H1 (cell line): ENCODE measurements at regions not wholly inside any gene's neighbourhood (a gene's known extent, or its start where the extent isn't known, plus 50 kb on each side); places are given as distances from the start of the nearest gene placed in this dataset.

Experiments used
- FOSL1 ChIP-seq: IDR thresholded peaks from 2 replicates; pipeline ENCODE4 v1.6.1; 2011; ENCODE audit warnings: mild to moderate bottlenecking, low read depth, low read length, moderate library complexity; ENCODE audit not compliant: insufficient read depth
- RAD21 ChIP-seq, 2 experiments: IDR thresholded peaks in 1 of 2; conservative IDR thresholded peaks in 1 of 2; 2 replicates each; pipeline ENCODE4 v1.6.1; 2011; ENCODE audit warnings: low read depth in 2 of 2, low read length in 2 of 2, improper control_type of control experiment in 1 of 2, inconsistent platforms in 1 of 2, mild to moderate bottlenecking in 1 of 2, moderate library complexity in 1 of 2
- SP1 ChIP-seq: IDR thresholded peaks from 2 replicates; pipeline ENCODE4 v1.6.1; 2011; ENCODE audit warnings: low read depth, low read length
- TF ChIP-seq, protein P1 (sequence below): fragments of 300-600 bp; sonication (generic); IDR thresholded peaks from 2 replicates; pipeline ENCODE4 v1.7.1; 2012; ENCODE audit warnings: low read length, moderate library complexity, mild to moderate bottlenecking, inconsistent platforms; ENCODE audit not compliant: insufficient replicate concordance
- TF ChIP-seq, protein P2 (sequence below): IDR thresholded peaks from 2 replicates; pipeline ENCODE4 v1.6.1; 2012; ENCODE audit warnings: inconsistent platforms

DNA sequence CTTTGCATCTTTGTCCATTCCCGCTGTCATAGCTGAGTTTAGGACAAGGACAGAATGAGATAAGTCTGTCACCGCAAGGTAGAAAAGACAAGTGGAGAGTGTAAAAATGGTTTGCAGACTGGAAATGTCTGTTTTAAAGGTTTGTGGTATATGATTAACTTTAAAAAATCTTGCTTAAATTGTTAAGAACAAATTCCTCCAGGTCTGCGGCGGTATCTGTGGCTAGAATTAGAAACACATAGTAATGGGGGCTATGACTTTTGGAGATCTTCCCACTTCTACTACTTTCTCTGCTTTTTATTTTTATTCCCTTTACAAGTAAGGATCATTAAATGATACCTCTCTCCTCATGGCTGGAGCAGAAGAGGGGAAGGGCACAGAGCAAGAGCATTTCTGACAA is 92.2 kb downstream of the MID1IP1 start (continued):
- TF ChIP-seq, protein P1, sequence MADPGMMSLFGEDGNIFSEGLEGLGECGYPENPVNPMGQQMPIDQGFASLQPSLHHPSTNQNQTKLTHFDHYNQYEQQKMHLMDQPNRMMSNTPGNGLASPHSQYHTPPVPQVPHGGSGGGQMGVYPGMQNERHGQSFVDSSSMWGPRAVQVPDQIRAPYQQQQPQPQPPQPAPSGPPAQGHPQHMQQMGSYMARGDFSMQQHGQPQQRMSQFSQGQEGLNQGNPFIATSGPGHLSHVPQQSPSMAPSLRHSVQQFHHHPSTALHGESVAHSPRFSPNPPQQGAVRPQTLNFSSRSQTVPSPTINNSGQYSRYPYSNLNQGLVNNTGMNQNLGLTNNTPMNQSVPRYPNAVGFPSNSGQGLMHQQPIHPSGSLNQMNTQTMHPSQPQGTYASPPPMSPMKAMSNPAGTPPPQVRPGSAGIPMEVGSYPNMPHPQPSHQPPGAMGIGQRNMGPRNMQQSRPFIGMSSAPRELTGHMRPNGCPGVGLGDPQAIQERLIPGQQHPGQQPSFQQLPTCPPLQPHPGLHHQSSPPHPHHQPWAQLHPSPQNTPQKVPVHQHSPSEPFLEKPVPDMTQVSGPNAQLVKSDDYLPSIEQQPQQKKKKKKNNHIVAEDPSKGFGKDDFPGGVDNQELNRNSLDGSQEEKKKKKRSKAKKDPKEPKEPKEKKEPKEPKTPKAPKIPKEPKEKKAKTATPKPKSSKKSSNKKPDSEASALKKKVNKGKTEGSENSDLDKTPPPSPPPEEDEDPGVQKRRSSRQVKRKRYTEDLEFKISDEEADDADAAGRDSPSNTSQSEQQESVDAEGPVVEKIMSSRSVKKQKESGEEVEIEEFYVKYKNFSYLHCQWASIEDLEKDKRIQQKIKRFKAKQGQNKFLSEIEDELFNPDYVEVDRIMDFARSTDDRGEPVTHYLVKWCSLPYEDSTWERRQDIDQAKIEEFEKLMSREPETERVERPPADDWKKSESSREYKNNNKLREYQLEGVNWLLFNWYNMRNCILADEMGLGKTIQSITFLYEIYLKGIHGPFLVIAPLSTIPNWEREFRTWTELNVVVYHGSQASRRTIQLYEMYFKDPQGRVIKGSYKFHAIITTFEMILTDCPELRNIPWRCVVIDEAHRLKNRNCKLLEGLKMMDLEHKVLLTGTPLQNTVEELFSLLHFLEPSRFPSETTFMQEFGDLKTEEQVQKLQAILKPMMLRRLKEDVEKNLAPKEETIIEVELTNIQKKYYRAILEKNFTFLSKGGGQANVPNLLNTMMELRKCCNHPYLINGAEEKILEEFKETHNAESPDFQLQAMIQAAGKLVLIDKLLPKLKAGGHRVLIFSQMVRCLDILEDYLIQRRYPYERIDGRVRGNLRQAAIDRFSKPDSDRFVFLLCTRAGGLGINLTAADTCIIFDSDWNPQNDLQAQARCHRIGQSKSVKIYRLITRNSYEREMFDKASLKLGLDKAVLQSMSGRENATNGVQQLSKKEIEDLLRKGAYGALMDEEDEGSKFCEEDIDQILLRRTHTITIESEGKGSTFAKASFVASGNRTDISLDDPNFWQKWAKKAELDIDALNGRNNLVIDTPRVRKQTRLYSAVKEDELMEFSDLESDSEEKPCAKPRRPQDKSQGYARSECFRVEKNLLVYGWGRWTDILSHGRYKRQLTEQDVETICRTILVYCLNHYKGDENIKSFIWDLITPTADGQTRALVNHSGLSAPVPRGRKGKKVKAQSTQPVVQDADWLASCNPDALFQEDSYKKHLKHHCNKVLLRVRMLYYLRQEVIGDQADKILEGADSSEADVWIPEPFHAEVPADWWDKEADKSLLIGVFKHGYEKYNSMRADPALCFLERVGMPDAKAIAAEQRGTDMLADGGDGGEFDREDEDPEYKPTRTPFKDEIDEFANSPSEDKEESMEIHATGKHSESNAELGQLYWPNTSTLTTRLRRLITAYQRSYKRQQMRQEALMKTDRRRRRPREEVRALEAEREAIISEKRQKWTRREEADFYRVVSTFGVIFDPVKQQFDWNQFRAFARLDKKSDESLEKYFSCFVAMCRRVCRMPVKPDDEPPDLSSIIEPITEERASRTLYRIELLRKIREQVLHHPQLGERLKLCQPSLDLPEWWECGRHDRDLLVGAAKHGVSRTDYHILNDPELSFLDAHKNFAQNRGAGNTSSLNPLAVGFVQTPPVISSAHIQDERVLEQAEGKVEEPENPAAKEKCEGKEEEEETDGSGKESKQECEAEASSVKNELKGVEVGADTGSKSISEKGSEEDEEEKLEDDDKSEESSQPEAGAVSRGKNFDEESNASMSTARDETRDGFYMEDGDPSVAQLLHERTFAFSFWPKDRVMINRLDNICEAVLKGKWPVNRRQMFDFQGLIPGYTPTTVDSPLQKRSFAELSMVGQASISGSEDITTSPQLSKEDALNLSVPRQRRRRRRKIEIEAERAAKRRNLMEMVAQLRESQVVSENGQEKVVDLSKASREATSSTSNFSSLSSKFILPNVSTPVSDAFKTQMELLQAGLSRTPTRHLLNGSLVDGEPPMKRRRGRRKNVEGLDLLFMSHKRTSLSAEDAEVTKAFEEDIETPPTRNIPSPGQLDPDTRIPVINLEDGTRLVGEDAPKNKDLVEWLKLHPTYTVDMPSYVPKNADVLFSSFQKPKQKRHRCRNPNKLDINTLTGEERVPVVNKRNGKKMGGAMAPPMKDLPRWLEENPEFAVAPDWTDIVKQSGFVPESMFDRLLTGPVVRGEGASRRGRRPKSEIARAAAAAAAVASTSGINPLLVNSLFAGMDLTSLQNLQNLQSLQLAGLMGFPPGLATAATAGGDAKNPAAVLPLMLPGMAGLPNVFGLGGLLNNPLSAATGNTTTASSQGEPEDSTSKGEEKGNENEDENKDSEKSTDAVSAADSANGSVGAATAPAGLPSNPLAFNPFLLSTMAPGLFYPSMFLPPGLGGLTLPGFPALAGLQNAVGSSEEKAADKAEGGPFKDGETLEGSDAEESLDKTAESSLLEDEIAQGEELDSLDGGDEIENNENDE = no peak
- TF ChIP-seq FOSL1 (no peak), SP1 (no peak), RAD21 (IDR thresholded peaks at IDR 0.05 in 1 of 2, conservative IDR thresholded peaks at IDR 0.05 in 1 of 2; ENCODE audit: low read depth in 2 of 2, low read length in 2 of 2) (no peak)
- TF ChIP-seq, protein P2, sequence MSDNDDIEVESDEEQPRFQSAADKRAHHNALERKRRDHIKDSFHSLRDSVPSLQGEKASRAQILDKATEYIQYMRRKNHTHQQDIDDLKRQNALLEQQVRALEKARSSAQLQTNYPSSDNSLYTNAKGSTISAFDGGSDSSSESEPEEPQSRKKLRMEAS = no peak
